ENCODE measurements at regions not wholly inside any gene's neighbourhood (a gene's known extent, or its start where the extent isn't known, plus 50 kb on each side); places are given as distances from the start of the nearest gene placed in this dataset.

DNA sequence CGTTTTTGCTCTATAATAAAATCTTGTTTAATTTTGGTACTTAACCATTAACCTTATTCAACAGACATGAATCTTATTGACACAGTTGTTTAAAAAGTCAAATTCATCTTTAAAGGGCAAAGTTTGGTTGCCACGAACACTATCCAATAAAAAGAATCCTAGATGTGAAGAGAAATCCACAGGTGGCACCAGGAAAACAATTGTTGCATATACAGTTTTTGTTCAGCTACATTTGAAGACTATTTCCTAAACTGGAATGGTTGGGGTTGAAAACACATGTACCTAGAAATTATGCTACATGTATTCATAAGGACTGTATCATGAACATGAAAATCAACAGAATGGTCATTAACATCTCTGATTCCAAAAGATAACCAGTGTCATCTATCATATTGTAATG lies 71.1 kb upstream of the GULP1 start:
- Mint-ChIP-seq H3K27ac (no peak overlapping the region), H3K36me3 (no peaks in the 10 kb centered on the region), H3K27me3 (no peaks in the 10 kb centered on the region), H3K4me3 (no peak overlapping the region), H3K4me1 (peaks cover 0 to 2% (median 0%) of the 10 kb centered on the region in 3 donors), H3K9me3 (peaks cover 2 to 12% (median 7%) of the 10 kb centered on the region in 3 donors)

DNA sequence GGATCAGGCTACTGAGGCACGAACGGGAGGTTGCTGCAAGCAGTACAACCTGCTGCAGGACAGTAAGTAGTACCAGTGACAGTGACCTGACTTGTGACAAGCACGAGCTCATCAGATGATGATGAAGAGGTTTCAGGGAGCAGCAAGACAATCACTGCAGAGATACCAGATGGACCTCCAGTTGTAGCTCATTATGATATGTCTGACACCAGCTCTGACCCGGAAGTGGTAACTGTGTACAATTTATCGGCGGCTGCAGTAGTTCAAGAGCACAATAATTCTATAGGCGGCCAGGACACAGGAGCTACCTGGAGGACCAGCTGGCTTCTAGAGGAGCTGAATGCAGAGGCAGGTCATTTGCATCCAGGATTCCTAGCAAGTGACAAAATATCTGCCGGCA lies 64.0 kb upstream of the GULP1 start:
- Mint-ChIP-seq H3K9me3 (peaks cover 2 to 7% (median 5%) of the 10 kb centered on the region in 3 donors), H3K36me3 (no peaks in the 10 kb centered on the region), H3K4me1 (no peaks in the 10 kb centered on the region), H3K27ac (no peak overlapping the region), H3K4me3 (no peak overlapping the region), H3K27me3 (no peaks in the 10 kb centered on the region)

DNA sequence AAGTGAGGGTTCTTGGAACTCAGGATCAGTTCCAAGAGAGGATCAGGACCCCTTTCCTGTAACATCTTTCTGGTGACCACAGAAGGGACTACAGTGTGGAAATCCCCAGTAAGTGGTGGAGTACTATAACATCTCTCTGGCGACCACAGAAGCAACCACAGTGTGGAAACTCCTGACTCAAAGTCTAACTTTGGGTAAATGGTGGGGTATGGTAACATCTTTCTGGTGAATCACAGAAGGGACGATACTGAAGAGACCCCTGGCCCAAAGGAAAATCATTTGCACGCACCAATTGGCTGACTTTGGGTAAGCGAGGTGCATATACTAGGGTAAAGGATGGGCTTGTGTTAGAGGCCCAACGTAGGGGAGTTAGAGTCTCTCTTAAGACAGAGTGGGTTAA lies 56.3 kb upstream of the GULP1 start:
- no peaks in the 10 kb centered on the region for H3K36me3 Mint-ChIP-seq
- H3K9me3 Mint-ChIP-seq = peaks cover 2 to 7% (median 5%) of the 10 kb centered on the region in 3 donors
- H3K27me3 Mint-ChIP-seq = no peaks in the 10 kb centered on the region
- H3K4me3 Mint-ChIP-seq = no peak overlapping the region
- no peaks in the 10 kb centered on the region for H3K4me1 Mint-ChIP-seq
- H3K27ac Mint-ChIP-seq = no peak overlapping the region

DNA sequence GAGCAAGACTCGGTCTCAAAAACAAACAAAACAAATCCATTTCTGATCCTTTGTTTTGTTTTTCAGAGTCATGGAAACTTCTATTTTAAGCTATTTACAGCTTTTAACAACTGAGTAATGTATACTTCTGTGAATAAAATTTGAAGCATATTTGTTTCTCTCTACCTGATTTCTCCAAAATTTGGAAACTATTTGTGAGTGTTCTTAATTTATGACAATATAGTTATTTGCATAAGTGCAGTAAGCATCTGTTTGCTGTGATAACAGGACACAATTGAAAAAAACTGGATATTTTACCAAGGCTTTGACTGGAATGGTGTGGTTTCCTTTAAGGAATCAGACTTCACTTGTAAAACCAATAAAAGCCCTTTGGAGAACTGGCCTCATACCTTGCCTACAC lies 53.3 kb upstream of the GULP1 start:
- Mint-ChIP-seq H3K4me1 (no peaks in the 10 kb centered on the region), H3K27me3 (no peaks in the 10 kb centered on the region), H3K36me3 (no peaks in the 10 kb centered on the region), H3K4me3 (no peak overlapping the region), H3K27ac (no peak overlapping the region), H3K9me3 (peaks cover 2 to 7% (median 5%) of the 10 kb centered on the region in 3 donors)

Data from IgD-negative memory B cell (primary cell).